GM12872 (cell line): ENCODE measurements at regions not wholly inside any gene's neighbourhood (a gene's known extent, or its start where the extent isn't known, plus 50 kb on each side); places are given as distances from the start of the nearest gene placed in this dataset.

Source experiments
- TF ChIP-seq, protein P1 (sequence below): IDR thresholded peaks from 3 replicates; pipeline ENCODE4 v1.5.1; 2011; ENCODE audit warnings: low read depth, mild to moderate bottlenecking, low read length, moderate library complexity; ENCODE audit not compliant: insufficient read depth

DNA sequence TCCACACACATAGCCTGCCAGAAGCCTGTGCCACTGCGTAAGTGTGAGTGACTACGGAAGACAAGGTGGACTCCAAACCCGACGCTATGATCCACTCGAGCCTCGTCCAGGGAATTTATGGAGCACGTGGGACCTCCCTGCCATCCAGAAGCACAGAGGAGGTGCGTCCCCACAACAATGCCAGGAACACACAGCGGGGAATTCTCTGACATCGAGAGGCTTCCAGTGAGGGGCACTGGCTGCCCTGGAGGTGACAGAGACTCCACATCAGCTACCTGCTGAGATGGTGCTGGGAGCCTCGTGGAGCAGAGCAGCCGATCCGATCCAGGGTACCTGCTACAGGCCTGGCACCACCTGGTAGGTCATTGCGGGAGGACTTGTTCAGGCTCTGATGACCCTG is 72.2 kb upstream of the INSIG1 start:
- TF ChIP-seq, protein P1, sequence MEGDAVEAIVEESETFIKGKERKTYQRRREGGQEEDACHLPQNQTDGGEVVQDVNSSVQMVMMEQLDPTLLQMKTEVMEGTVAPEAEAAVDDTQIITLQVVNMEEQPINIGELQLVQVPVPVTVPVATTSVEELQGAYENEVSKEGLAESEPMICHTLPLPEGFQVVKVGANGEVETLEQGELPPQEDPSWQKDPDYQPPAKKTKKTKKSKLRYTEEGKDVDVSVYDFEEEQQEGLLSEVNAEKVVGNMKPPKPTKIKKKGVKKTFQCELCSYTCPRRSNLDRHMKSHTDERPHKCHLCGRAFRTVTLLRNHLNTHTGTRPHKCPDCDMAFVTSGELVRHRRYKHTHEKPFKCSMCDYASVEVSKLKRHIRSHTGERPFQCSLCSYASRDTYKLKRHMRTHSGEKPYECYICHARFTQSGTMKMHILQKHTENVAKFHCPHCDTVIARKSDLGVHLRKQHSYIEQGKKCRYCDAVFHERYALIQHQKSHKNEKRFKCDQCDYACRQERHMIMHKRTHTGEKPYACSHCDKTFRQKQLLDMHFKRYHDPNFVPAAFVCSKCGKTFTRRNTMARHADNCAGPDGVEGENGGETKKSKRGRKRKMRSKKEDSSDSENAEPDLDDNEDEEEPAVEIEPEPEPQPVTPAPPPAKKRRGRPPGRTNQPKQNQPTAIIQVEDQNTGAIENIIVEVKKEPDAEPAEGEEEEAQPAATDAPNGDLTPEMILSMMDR: no peak

DNA sequence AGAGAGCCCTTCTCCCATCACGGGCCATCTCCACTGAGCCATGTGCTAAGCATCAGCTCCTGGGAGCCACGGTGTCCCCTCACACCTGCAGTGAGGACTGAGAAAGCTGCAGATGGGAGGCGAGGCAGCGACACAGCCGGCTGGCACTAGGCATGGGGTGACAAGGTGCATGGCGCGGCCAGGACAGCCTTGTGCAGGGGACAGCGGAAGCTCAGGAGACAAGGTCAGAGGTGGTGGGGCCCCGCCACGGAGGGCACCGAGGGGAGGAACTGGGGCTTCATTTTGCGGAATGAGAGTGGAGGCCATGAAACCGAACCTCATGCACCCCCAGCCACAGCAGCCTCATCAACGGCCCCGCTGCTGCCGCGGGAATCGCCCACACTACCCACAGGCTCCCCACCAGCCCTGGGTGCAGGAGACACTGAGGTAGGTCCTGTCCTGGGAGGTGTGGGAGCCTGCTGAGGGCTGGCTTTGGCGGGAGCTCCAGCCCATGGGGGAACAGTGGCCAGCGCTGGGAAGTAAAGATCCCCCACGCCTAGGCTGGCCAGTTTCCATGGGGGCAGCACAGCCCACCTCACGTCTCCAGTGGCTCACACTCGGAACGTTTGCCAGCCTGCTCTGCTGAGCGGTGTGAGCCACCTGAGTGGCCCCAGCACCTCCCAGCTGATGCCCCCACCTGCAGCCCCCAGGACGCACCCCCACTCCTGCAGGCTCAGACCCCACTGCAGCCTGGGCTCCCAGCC is 71.2 kb upstream of the INSIG1 start:
- TF ChIP-seq, protein P1: no peak

- TF ChIP-seq, protein P1: no peak
These were observed 70.5 kb upstream of the INSIG1 start for GRCh38 chr7:155227004-155227787.

GRCh38 chr7:155227788-155228458 is 69.8 kb upstream of the INSIG1 start:
- TF ChIP-seq, protein P1: no peak

GRCh38 chr7:155228459-155228845 is 69.2 kb upstream of the INSIG1 start:
- TF ChIP-seq, protein P1: no peak

GRCh38 chr7:155228894-155229293 is 68.8 kb upstream of the INSIG1 start:
- TF ChIP-seq, protein P1: no peak

GRCh38 chr7:155229548-155230168 is 68.0 kb upstream of the INSIG1 start:
- TF ChIP-seq, protein P1: no peak
